ENCODE measurements at regions not wholly inside any gene's neighbourhood (a gene's known extent, or its start where the extent isn't known, plus 50 kb on each side); places are given as distances from the start of the nearest gene placed in this dataset.
"Not testable (repeated sequence)": the region's sequence is repeated elsewhere in the genome, so short reads cannot be mapped to it uniquely, and the experiment has no call there.

GRCh38 chr2:188678882-188679281, 295.3 kb upstream of the COL3A1 start:
- Mint-ChIP-seq H3K36me3 (ENCODE audit: low read depth) (no peaks in the 10 kb centered on the region), H3K27me3 (ENCODE audit: insufficient read depth) (no peaks in the 10 kb centered on the region), H3K4me1 (ENCODE audit: low read depth) (no peaks in the 10 kb centered on the region), H3K4me3 (no peak overlapping the region), H3K9me3 (peaks cover 3% of the 10 kb centered on the region), H3K27ac (no peak overlapping the region)
- intact Hi-C loops (cut with micrococcal nuclease), result no loop called here
- DNase-seq (ENCODE audit: low spot score), result no peak

- peaks cover 3% of the 10 kb centered on the region for H3K9me3 Mint-ChIP-seq
- no peaks in the 10 kb centered on the region for H3K27me3 Mint-ChIP-seq (ENCODE audit: insufficient read depth)
- intact Hi-C loops (cut with micrococcal nuclease), result no loop called here
- no peaks in the 10 kb centered on the region for H3K36me3 Mint-ChIP-seq (ENCODE audit: low read depth)
- no peak overlapping the region for H3K27ac Mint-ChIP-seq
- H3K4me1 Mint-ChIP-seq (ENCODE audit: low read depth), result no peaks in the 10 kb centered on the region
- DNase-seq (ENCODE audit: low spot score), result no peak
- no peak overlapping the region for H3K4me3 Mint-ChIP-seq
These were observed 291.3 kb upstream of the COL3A1 start for GRCh38 chr2:188682838-188683237.

- intact Hi-C loops (cut with micrococcal nuclease), result no loop called here
- H3K27ac Mint-ChIP-seq, result no peak overlapping the region
- H3K36me3 Mint-ChIP-seq (ENCODE audit: low read depth), result no peaks in the 10 kb centered on the region
- no peak for DNase-seq (ENCODE audit: low spot score)
- no peak overlapping the region for H3K4me3 Mint-ChIP-seq
- H3K9me3 Mint-ChIP-seq, result no peaks in the 10 kb centered on the region
- H3K27me3 Mint-ChIP-seq (ENCODE audit: insufficient read depth), result no peaks in the 10 kb centered on the region
- no peaks in the 10 kb centered on the region for H3K4me1 Mint-ChIP-seq (ENCODE audit: low read depth)
These were observed 289.4 kb upstream of the COL3A1 start for GRCh38 chr2:188684795-188685194.

- no peaks in the 10 kb centered on the region for H3K27me3 Mint-ChIP-seq (ENCODE audit: insufficient read depth)
- intact Hi-C loops (cut with micrococcal nuclease), result no loop called here
These were observed 281.1 kb upstream of the COL3A1 start for GRCh38 chr2:188693111-188693510.

GRCh38 chr2:188693771-188694170, 280.4 kb upstream of the COL3A1 start:
- DNase-seq (ENCODE audit: low spot score), result no peak
- H3K27me3 Mint-ChIP-seq (ENCODE audit: insufficient read depth), result no peaks in the 10 kb centered on the region
- no peaks in the 10 kb centered on the region for H3K4me1 Mint-ChIP-seq (ENCODE audit: low read depth)
- H3K9me3 Mint-ChIP-seq, result no peaks in the 10 kb centered on the region
- intact Hi-C loops (cut with micrococcal nuclease), result no loop called here
- no peaks in the 10 kb centered on the region for H3K36me3 Mint-ChIP-seq (ENCODE audit: low read depth)
- H3K27ac Mint-ChIP-seq, result no peak overlapping the region
- H3K4me3 Mint-ChIP-seq, result no peak overlapping the region

More at GRCh38 chr2:188693111-188693510, 281.1 kb upstream of the COL3A1 start:
- H3K27ac Mint-ChIP-seq, result no peak overlapping the region
- DNase-seq (ENCODE audit: low spot score), result no peak
- H3K4me3 Mint-ChIP-seq, result no peak overlapping the region
- H3K4me1 Mint-ChIP-seq (ENCODE audit: low read depth), result no peaks in the 10 kb centered on the region
- H3K9me3 Mint-ChIP-seq, result no peaks in the 10 kb centered on the region
- no peaks in the 10 kb centered on the region for H3K36me3 Mint-ChIP-seq (ENCODE audit: low read depth)

GRCh38 chr2:188695953-188696352, 278.2 kb upstream of the COL3A1 start:
- no peaks in the 10 kb centered on the region for H3K4me1 Mint-ChIP-seq (ENCODE audit: low read depth)
- no peak for DNase-seq (ENCODE audit: low spot score)
- no peak overlapping the region for H3K27ac Mint-ChIP-seq
- intact Hi-C loops (cut with micrococcal nuclease), result no loop called here
- no peaks in the 10 kb centered on the region for H3K9me3 Mint-ChIP-seq
- H3K27me3 Mint-ChIP-seq (ENCODE audit: insufficient read depth), result no peaks in the 10 kb centered on the region
- no peak overlapping the region for H3K4me3 Mint-ChIP-seq
- no peaks in the 10 kb centered on the region for H3K36me3 Mint-ChIP-seq (ENCODE audit: low read depth)

- H3K27me3 Mint-ChIP-seq (ENCODE audit: insufficient read depth); H3K36me3 Mint-ChIP-seq (ENCODE audit: low read depth); H3K9me3 Mint-ChIP-seq; H3K4me1 Mint-ChIP-seq (ENCODE audit: low read depth); intact Hi-C loops (cut with micrococcal nuclease); DNase-seq (ENCODE audit: low spot score); H3K4me3 Mint-ChIP-seq; H3K27ac Mint-ChIP-seq: not testable (repeated sequence)
These were observed 276.0 kb upstream of the COL3A1 start for GRCh38 chr2:188698151-188698550.

- Mint-ChIP-seq H3K27ac (no peak overlapping the region), H3K4me3 (no peak overlapping the region), H3K36me3 (ENCODE audit: low read depth) (no peaks in the 10 kb centered on the region), H3K4me1 (ENCODE audit: low read depth) (no peaks in the 10 kb centered on the region), H3K9me3 (no peaks in the 10 kb centered on the region), H3K27me3 (ENCODE audit: insufficient read depth) (no peaks in the 10 kb centered on the region)
- no peak for DNase-seq (ENCODE audit: low spot score)
- intact Hi-C loops (cut with micrococcal nuclease), result no loop called here
These were observed 272.3 kb upstream of the COL3A1 start for GRCh38 chr2:188701836-188702235.

- Mint-ChIP-seq H3K36me3 (ENCODE audit: low read depth) (no peaks in the 10 kb centered on the region), H3K27me3 (ENCODE audit: insufficient read depth) (no peaks in the 10 kb centered on the region), H3K27ac (no peak overlapping the region), H3K4me1 (ENCODE audit: low read depth) (no peaks in the 10 kb centered on the region), H3K9me3 (no peaks in the 10 kb centered on the region), H3K4me3 (no peak overlapping the region)
- DNase-seq (ENCODE audit: low spot score), result no peak
- intact Hi-C loops (cut with micrococcal nuclease), result no loop called here
These were observed 269.0 kb upstream of the COL3A1 start for GRCh38 chr2:188705191-188705590.

GRCh38 chr2:188713961-188714360, 260.2 kb upstream of the COL3A1 start:
- Mint-ChIP-seq H3K27ac (no peak overlapping the region), H3K4me3 (no peak overlapping the region), H3K9me3 (peaks cover 7% of the 10 kb centered on the region), H3K36me3 (ENCODE audit: low read depth) (no peaks in the 10 kb centered on the region), H3K27me3 (ENCODE audit: insufficient read depth) (no peaks in the 10 kb centered on the region), H3K4me1 (ENCODE audit: low read depth) (no peaks in the 10 kb centered on the region)
- intact Hi-C loops (cut with micrococcal nuclease), result no loop called here
- DNase-seq (ENCODE audit: low spot score), result no peak

- no peaks in the 10 kb centered on the region for H3K9me3 Mint-ChIP-seq
- no peak for DNase-seq (ENCODE audit: low spot score)
- H3K27me3 Mint-ChIP-seq (ENCODE audit: insufficient read depth), result no peaks in the 10 kb centered on the region
- intact Hi-C loops (cut with micrococcal nuclease), result no loop called here
- H3K4me1 Mint-ChIP-seq (ENCODE audit: low read depth), result no peaks in the 10 kb centered on the region
- no peaks in the 10 kb centered on the region for H3K36me3 Mint-ChIP-seq (ENCODE audit: low read depth)
- no peak overlapping the region for H3K4me3 Mint-ChIP-seq
- no peak overlapping the region for H3K27ac Mint-ChIP-seq
These were observed 253.2 kb upstream of the COL3A1 start for GRCh38 chr2:188720811-188721605.

- H3K4me1 Mint-ChIP-seq (ENCODE audit: low read depth), result no peaks in the 10 kb centered on the region
- intact Hi-C loops (cut with micrococcal nuclease), result no loop called here
- H3K27ac Mint-ChIP-seq, result no peak overlapping the region
- no peaks in the 10 kb centered on the region for H3K36me3 Mint-ChIP-seq (ENCODE audit: low read depth)
- DNase-seq (ENCODE audit: low spot score), result no peak
- H3K9me3 Mint-ChIP-seq, result no peaks in the 10 kb centered on the region
- no peak overlapping the region for H3K4me3 Mint-ChIP-seq
- no peaks in the 10 kb centered on the region for H3K27me3 Mint-ChIP-seq (ENCODE audit: insufficient read depth)
These were observed 252.4 kb upstream of the COL3A1 start for GRCh38 chr2:188721784-188722183.

GRCh38 chr2:188725746-188726360, 248.3 kb upstream of the COL3A1 start:
- no peak for DNase-seq (ENCODE audit: low spot score)
- H3K4me3 Mint-ChIP-seq, result no peak overlapping the region
- no peak overlapping the region for H3K27ac Mint-ChIP-seq
- H3K36me3 Mint-ChIP-seq (ENCODE audit: low read depth), result no peaks in the 10 kb centered on the region
- intact Hi-C loops (cut with micrococcal nuclease), result no loop called here
- no peaks in the 10 kb centered on the region for H3K27me3 Mint-ChIP-seq (ENCODE audit: insufficient read depth)
- no peaks in the 10 kb centered on the region for H3K9me3 Mint-ChIP-seq
- no peaks in the 10 kb centered on the region for H3K4me1 Mint-ChIP-seq (ENCODE audit: low read depth)
